Ecto neural progenitor cell (in vitro differentiated cells): ENCODE measurements at regions not wholly inside any gene's neighbourhood (a gene's known extent, or its start where the extent isn't known, plus 50 kb on each side); places are given as distances from the start of the nearest gene placed in this dataset.

ENCODE experiments used
- DNase-seq: peaks from one replicate; pipeline ENCODE4 v3.0.0-alpha.2; 2018; ENCODE audit warnings: low spot score

- DNase-seq: no peak
These were observed 50.2 kb upstream of the CTAGE1 start for GRCh38 chr18:22467760-22468553.

GRCh38 chr18:22468554-22468891, 50.8 kb upstream of the CTAGE1 start:
- DNase-seq: no peak

GRCh38 chr18:22469061-22469734, 51.5 kb upstream of the CTAGE1 start:
- DNase-seq: no peak

- DNase-seq: no peak
These were observed 52.2 kb upstream of the CTAGE1 start for GRCh38 chr18:22469926-22470247.

GRCh38 chr18:22470248-22471235, 52.8 kb upstream of the CTAGE1 start:
- no peak for DNase-seq

- no peak for DNase-seq
These were observed 53.9 kb upstream of the CTAGE1 start for GRCh38 chr18:22471546-22472131.

- DNase-seq: no peak
These were observed 55.7 kb upstream of the CTAGE1 start for GRCh38 chr18:22473366-22473765.

GRCh38 chr18:22475426-22476100, 57.8 kb upstream of the CTAGE1 start:
- no peak for DNase-seq

- DNase-seq: no peak
These were observed 59.5 kb upstream of the CTAGE1 start for GRCh38 chr18:22477222-22477621.

- no peak for DNase-seq
These were observed 65.2 kb upstream of the CTAGE1 start for GRCh38 chr18:22482948-22483347.

- no peak for DNase-seq
These were observed 65.7 kb upstream of the CTAGE1 start for GRCh38 chr18:22483407-22483806.

GRCh38 chr18:22484471-22484870, 66.8 kb upstream of the CTAGE1 start:
- DNase-seq: no peak

- DNase-seq: no peak
These were observed 68.1 kb upstream of the CTAGE1 start for GRCh38 chr18:22485808-22486244.

- DNase-seq: no peak
These were observed 69.0 kb upstream of the CTAGE1 start for GRCh38 chr18:22486667-22487066.

GRCh38 chr18:22488554-22488953, 70.8 kb upstream of the CTAGE1 start:
- DNase-seq: no peak

- DNase-seq: no peak
These were observed 72.0 kb upstream of the CTAGE1 start for GRCh38 chr18:22489704-22490103.

GRCh38 chr18:22490429-22490846, 72.7 kb upstream of the CTAGE1 start:
- DNase-seq: no peak

- no peak for DNase-seq
These were observed 75.5 kb upstream of the CTAGE1 start for GRCh38 chr18:22493255-22493654.

- DNase-seq: no peak
These were observed 76.2 kb upstream of the CTAGE1 start for GRCh38 chr18:22493940-22494339.

- no peak for DNase-seq
These were observed 77.1 kb upstream of the CTAGE1 start for GRCh38 chr18:22494771-22495170.

- no peak for DNase-seq
These were observed 81.7 kb upstream of the CTAGE1 start for GRCh38 chr18:22499421-22499820.

- DNase-seq: no peak
These were observed 86.1 kb upstream of the CTAGE1 start for GRCh38 chr18:22503803-22504202.
